Medulla oblongata (tissue), 1 donor: ENCODE measurements at regions not wholly inside any gene's neighbourhood (a gene's known extent, or its start where the extent isn't known, plus 50 kb on each side); places are given as distances from the start of the nearest gene placed in this dataset.

Source experiments
- DNase-seq: peaks from one replicate; pipeline ENCODE4 v3.0.0-alpha.2; 2015; ENCODE audit errors: extremely low spot score

DNA sequence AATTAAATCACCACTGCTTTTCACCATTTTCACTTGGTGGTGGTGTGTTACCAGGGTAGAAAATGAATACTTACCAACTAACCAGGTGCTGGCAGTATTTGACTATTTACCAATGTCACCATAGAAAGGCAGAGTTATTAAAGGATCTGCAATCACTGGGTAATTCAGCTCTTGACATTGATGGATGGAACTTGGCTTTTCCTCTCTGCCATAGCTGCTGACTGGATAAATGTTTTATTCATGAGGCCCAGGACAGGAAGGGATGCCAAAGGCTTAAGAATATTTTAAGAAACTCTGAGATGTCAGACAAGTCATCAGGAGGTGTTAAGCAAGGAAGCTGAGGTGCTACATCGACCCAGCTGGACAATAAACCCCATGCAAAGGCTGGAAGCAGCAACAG is 495.5 kb upstream of the CFAP20DC start:
- DNase-seq, result peak; percentile 43

DNA sequence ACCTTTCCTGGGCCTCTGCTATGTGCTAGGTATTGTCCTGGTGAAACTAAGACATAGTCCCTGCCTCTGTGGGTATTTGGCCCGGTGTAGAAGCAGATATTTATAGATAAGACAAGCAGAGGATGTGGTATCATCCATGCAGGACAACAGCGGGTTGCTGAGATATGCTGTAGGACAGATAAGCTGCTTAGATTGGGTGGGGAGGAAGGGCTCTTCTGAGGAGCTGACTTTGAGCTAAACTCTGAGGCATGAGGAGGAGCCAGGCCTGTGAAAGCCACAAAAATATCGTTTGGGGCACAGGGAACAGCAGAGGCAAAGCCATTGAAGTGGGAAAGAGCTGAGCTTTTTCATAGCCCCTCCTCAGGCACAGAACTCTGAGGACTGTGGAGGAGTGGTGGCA is 492.5 kb upstream of the CFAP20DC start:
- no peak for DNase-seq

DNA sequence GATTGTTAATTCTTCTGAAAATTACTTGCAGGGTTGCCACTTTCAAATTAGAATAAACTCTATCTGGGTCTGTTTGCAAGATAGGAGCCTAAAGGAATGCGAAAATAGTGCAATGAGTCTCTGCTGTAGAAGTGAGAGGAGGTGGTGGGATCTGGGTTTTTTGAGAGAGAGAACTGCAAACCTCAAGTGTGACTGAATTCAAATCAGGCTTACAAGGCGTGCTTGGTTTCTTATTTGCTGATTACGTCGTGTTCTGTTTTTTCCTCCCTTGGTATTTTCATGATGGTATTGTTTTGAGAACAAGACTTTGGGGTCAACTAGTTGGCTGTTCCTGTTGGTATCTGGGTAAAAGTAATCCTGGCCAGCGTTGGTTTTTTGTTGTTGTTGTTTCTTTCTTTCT is 490.9 kb upstream of the CFAP20DC start:
- no peak for DNase-seq

DNA sequence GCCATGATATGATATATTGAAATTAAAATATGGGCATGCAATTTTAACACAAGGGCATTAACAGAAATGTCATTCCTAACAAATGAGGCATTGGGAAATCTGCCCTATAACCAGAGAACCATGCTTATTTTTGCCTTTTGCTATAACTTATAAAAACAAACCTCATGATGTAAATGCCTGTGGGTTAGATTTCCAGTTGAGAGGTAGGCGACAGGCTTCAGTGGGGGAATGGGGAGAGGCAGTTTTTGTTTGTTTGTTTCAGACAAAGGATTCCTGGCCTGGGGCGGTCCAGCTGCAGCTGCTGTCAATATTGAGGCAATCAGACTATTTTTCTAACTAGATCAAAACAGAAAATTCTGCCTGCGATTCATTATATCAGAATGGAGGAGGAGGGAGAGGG is 490.4 kb upstream of the CFAP20DC start:
- DNase-seq, result no peak

DNA sequence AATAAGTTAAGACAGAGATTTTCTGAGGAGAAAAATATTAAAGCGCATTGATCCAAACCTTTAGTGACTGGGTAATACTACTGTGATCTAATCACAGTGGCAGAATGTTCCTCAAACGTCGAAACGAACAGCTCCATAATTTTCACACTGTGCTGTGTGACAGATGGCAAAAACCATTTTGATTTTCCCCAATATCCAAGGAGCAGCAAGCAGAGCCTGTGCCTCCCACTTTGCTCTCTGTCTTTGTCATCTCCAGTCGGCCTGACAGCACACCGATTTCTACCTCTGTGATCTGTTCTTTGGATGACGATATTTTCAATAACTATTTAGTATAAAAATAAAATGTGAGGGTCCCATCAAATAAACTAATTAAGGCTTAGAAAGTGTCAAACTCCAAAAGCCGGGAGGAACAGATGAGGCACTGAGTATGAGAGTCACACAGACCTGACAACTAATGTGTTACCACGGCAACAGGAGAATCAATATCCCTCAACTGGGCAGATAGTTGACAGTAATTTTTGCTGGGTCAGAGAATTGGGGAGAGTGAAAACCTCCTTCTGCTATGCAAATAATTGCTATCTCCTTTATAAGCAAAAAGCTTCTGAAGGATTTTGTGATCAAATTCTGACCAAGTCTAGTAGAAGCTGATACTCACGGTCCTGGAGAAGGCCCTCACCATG is 489.1 kb upstream of the CFAP20DC start:
- no peak for DNase-seq

DNA sequence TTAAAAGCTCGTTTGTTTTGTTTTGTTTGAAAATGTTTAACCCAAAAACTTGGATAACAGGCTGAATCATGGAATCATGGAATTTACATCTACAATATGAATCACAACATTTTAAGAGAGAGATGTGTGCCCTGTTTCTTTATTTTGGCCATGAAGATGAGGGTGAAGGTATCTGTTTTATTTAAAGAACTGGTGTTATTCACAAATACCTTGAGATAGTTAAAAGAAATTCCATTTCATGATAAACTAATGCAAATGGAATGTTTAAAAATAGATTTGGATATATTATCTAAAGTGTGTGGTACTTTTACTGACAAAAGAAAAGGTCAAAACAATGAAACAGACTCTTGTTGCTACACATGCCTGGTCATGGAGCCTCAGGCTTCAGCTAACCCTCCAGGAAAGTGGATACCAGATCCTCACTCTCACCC is 486.0 kb upstream of the CFAP20DC start:
- DNase-seq, result no peak

DNA sequence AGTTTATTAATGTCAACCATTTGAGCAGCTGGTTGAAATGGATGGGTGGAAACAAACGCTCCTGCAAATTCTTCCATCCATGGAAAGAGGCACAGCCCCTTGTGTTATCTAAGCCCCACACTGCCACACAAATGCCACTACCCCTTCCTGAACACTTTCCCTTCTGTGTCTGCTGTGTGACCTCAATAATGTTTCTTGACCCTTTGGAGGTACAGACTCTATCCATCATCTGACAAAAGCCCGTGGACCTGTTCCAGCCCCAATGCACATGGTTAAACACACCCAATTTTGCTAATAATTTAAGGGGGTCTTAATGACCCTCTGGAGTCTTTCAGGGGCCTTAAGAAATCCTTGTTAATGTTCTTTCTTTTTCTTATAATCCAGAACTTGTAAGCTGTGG is 482.2 kb upstream of the CFAP20DC start:
- no peak for DNase-seq

DNA sequence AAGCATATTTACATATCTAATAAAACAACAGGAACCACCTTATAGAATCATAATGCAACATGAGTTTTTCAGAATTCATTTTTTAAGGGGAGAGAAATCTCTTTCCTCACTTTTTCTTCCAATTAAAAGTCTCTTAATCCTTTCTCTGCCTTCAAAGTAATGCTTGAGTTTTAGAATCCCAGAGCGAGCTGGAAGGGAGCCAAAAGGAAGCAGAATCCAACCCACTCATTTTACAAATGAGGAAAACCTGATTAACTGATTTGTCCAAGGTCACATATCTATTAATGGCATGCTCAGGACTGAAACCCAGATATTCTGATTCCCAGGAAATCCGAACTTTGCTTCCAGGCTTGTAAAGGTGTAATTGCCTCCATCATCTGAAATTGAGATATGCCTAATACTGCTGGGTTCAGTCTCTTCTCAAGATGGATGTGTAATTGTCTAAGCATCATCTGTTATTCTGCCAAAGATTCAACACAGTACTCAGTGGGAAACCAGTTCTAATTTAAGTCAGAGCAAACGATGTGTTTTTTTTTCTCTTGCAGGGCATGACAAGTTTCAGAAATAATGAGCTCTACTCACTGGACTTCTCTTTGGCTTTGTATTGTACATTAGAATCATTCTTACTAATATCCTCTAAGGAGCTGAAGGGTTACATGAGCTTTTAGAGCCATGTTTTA is 481.4 kb upstream of the CFAP20DC start:
- DNase-seq, result no peak

DNA sequence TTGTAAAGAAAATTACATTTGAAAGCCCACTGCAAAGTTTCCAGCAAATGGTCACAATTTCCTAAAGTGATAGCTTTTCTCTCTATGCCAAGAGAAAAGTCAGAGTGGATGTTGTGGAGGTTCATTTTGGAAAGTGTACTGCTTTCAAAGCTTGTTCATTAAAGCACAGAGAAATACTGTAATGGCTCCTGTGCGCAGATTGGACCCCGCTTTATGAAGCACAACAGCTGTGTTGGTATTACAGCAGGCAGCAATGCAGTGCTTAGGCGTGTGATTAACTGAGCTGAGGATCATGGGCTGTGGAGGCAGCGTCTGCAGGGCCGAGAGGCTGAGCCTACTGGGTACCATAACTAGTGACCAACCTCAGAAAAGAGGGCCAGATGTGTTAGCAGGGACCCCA is 478.4 kb upstream of the CFAP20DC start:
- no peak for DNase-seq

DNA sequence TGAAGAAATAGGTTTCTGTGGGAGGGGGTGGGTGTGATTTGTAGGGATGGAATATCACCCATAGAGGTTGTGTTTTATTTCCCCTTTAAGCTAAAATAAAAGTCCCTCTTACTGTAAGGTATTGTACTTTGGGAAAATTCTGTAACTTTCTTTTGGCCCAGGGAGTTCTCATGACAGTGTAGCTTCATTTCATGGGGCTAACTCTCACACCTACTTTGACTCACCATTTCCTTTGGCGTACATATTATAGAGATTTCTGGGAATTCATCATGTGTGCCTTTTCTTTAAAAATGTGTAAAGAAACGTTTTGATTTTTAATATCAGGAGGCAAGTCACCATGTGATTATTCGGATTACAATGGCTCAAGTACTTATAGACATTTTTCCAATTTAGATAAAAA is 477.7 kb upstream of the CFAP20DC start:
- DNase-seq, result no peak

DNA sequence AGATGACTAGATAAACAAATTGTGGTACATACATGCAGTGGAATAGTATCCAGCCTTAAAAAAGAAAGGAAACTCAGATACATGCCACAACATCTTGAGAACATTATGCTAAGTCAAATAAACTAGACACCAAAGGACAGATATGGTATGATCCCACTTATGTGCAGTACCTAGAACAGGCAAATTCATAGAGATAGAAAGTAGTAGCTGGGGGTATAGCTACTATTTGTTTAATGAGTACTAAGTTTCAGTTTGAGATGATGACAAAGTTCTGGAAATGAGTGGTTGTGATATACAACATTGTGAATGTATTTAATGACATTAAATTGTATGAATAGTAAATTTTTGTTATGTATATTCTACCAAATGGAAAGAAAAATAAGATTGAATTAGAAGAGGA is 477.2 kb upstream of the CFAP20DC start:
- DNase-seq, result no peak

DNA sequence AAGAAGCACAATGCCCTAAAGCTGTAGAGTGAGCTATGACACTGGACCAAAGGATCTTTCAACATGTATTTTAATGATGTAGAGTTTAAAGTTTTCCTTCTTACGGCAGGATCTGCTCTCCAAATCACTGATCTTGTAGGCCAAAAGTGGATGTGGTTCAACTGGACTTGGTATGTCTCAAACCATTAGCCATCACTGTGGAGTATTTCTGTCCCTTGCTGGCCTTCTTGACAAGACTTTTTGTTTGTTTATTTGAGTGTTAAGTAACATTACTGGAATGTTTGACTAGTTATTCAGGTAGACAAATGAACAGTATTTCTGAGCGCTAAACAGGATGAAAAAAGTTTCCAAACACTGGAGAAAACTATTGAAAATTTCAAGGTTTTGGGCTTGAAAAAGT is 472.7 kb upstream of the CFAP20DC start:
- DNase-seq, result no peak

DNA sequence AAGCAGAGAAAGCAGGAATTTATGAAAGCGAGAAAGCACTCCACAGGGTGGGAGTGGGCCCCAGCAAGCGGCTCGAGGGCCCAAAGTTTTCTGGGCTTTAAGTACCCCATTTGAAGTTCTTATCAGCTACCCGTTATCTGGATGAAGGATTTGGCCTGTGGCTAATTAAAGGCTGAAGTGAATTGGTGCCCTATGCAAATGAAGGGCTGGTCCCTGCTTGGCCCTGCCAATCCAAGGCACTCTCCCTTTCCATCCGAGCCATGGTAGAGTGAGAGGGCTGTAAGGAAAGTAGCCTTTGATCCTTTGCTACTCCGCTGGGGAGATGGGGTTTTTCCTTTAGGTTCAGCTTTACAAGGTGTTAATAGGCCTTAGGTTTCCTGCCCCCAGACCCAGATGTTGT is 469.3 kb upstream of the CFAP20DC start:
- DNase-seq, result no peak

DNA sequence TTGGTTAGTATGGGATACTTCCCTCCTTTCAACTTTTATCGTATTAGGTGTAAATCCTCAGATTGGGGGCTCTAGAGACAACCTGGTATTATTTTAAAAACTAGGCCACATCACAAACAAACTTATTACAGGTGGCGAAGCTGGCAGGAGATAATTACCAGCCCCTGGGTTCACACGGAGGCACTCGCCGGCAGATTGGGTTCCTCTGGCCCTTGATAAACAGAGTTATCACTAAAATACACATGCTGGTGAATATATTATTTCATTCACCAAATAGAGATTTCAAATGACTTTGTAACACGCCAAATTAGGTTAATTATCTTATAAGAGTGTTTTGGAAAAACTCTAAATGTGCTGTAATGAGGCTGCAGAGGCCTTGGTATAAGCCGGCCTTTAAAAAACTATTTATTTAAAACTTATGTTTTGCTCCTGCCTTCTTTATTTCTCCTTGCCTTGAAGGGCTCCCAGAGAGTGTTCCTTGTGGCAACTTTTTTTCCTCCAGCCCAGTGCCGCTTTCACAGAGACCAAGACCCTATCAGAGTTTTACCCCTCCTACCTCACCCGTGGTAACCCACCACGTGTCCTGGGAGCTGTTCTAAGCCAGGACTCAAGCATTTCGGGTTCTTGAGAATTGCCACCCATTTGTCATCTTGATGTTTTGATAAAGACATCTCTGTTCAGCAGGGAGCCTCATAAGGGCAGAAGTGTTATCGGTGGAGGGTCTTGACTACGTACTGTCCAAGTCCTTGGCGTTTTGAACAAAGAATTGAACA is 468.6 kb upstream of the CFAP20DC start:
- no peak for DNase-seq

DNA sequence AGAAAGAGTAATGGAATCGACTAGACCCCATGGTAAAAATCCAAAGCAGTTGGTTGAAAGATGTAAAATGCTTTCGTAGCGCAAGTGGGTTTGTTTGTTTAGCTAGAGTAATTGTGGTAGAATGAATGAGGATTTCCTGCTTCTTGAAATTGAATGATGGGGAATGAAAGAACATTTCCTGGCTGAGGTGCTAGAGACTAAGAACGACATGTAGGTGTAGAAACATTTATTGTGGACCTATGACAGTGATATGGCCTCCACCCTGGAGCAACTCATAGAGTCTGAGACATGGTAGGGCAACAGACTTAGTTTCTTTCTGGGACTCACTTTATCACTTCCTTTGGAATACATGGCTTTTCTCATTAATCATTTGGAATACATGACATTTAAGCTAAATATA is 467.6 kb upstream of the CFAP20DC start:
- DNase-seq, result no peak

DNA sequence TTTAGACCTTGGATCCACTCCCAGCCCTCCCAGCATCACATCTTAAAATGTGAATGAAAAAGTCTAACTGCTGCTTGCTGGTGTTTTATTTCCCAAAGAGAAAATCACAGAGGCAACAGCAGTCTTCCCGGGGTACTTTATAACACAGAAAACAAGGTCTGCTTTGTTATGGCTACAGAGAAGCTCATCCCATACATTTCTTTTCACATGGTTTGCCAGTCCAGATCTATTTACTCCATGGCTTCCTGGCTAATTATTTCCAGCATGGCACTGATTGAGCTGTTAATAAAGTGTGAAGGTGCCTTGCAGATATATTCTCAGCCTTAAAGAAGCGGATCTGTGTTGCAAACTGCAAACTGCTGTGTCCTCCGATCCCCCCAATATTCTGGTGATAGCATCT is 466.1 kb upstream of the CFAP20DC start:
- peak; percentile 26 for DNase-seq

DNA sequence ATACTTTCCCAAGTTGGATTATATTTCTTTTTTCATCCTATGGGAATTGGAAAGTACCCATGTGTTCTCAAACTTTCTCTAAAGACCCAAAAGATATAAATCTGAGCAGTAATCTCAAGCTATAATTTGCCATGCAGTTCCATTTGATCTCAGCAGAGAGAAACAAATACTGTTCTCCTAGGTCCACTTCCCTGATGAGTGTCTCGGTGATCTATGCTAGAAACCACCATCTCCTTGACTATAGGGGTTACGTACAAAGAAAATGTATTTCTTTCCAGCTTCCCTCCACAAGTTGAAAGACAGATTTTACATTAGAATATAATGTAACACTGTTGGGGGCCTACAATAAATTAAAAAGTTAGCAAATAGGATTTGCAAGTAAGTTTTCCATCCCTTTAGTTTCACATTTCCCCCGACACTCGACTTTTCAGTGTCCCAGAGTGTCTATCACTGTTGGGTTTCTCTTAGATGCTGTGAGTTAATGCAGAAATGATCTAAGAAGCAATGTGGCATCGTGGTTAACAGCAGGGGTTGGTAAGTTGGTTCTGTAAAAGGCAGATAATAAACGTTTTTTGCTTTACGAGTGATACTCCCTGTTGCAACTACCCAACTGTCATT is 465.1 kb upstream of the CFAP20DC start:
- DNase-seq, result no peak

DNA sequence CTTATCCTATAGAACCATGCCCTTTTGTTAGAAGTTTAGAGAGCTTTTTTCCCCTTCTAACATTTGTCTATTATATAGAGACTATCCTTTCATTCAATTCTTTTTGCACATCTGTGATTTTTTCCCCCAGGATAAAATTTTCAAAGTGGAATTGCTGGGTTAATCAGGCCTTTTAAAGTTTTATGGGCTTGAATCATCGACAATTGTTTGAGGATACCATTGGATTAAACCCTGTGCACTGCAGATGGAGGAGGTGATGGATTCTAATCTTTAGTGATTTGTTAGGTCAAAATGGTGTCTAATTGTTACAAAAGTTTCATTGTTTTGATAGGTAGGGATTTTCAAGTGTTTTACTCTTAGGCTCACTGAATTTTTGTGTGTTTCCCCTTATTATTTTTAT is 463.7 kb upstream of the CFAP20DC start:
- no peak for DNase-seq

DNA sequence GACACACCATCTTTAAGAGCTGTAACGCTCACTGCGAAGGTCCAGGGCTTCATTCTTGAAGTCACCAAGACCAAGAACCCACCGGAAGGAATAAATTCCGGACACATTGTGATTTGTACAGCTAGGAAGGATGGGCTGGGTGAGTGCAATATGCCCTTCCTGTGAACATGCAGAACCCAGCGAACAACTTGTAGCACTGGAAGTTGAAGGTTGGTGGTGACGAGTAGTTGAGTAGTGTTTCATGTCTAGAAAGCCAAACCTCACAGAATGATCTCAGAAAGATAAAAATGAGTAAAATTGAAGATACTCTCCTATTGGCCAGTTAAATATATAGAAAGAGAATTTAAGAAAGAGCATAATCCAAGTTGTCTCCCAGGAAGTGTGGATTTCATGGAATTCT is 462.2 kb upstream of the CFAP20DC start:
- DNase-seq, result no peak

DNA sequence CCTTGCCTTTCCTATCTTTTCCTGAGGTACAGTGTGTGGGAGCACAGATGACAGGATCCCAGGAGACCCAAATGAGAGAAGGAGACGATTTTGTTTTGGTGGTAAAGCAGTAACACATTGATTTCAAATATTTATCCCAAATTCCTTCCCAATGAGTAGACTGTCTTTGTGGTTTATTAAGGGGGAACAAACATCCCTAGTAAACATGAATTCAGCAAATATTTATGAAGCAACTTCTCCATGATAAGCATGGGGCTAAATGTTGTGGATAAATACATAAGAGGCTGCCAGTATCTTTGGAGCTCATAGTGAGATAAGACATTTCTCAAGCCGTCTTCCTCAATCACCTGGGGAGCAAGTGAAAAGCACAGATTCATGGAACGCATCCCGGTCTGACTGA is 460.8 kb upstream of the CFAP20DC start:
- DNase-seq, result no peak

DNA sequence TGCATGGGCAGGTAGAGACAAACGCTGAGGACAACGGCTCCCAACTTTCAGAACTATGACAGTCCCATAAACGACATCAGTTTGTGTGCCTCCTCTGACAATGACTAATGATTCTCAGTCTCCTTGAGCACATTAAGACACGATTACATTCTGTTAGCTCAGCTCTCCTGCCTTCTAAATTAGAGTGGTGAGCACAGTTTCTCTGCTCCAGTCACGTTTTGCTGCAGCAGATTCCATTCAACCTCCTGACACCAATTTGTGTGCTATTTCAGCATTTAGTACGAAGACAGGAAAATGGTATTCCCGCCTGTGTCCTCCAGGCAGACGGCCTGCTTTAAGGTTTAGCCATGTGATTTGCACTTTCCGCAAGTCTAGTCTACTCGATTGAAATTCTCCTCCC is 458.4 kb upstream of the CFAP20DC start:
- DNase-seq, result no peak

DNA sequence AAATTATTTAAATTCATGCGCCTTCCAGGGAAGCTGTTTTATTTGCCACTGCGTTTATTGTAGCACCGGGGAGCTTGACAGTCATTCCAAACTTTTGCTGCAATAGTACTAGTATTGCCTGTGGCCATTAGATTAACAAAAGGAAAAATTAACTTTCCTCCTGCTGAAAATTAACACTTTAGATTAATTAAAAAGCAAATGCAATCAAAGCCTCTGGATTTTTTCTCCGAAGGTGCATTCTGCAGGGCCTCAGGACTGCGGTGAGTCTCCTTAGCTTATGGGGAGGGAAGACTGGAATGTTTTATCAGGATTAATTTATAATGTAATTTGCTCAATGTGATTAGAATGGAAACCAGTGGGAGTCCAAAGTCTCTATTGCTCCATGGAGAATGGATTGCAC is 456.4 kb upstream of the CFAP20DC start:
- no peak for DNase-seq

DNA sequence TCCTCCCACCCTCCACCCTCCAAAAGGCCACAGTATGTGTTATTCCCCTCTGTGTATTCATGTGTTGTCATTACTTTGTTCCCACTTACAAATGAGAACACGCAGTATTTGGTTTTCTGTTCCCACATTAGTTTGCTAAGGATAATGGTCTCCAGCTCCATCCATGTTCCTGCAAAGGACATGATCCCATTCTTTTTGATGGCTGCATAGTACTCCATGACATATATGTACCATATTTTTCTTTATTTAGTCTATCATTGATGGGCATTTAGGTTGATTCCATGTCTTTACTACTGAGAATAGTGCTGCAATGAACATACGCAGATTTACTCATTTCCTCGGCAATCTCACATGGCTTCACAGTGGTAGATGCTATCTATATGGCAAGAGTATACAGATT is 453.6 kb upstream of the CFAP20DC start:
- DNase-seq, result no peak
